DOHH2 (cell line): ENCODE measurements at regions not wholly inside any gene's neighbourhood (a gene's known extent, or its start where the extent isn't known, plus 50 kb on each side); places are given as distances from the start of the nearest gene placed in this dataset.

ENCODE experiments used
- H3F3A ChIP-seq: fragments of 200-600 bp; sonication (generic), shearing (Covaris generic); 2 replicates; pipeline ENCODE4 v1.6.0; 2016; ENCODE audit warnings: antibody characterized with exemption, mild to moderate bottlenecking; ENCODE audit not compliant: control insufficient read depth, insufficient read depth
- H3K27ac ChIP-seq: fragments of 200-600 bp; sonication (generic); 2 replicates; pipeline ENCODE4 v1.5.1; 2014; ENCODE audit warnings: low read depth, mild to moderate bottlenecking, low read length, moderate library complexity
- H3K27me3 ChIP-seq: fragments of 200-600 bp; sonication (generic); 2 replicates; pipeline ENCODE4 v1.6.1; 2014; ENCODE audit warnings: mild to moderate bottlenecking, low read length, mixed read lengths; ENCODE audit not compliant: control insufficient read depth
- H3K36me3 ChIP-seq: fragments of 200-600 bp; sonication (generic); 2 replicates; pipeline ENCODE4 v1.6.1; 2014; ENCODE audit warnings: mild to moderate bottlenecking, low read length, moderate library complexity, mixed read lengths; ENCODE audit not compliant: control insufficient read depth
- H3K4me1 ChIP-seq: fragments of 200-600 bp; sonication (generic); 2 replicates; pipeline ENCODE4 v1.6.1; 2014; ENCODE audit warnings: mild to moderate bottlenecking, low read length, mixed read lengths; ENCODE audit not compliant: control insufficient read depth
- H3K4me2 ChIP-seq: fragments of 200-600 bp; sonication (generic); 2 replicates; pipeline ENCODE4 v1.6.0; 2014; ENCODE audit warnings: mild to moderate bottlenecking, low read length, moderate library complexity
- H3K4me3 ChIP-seq: fragments of 200-600 bp; sonication (generic); 2 replicates; pipeline ENCODE4 v1.5.1; 2014; ENCODE audit warnings: mild to moderate bottlenecking, low read length, mixed read lengths
- H3K79me2 ChIP-seq: fragments of 200-600 bp; sonication (generic); 2 replicates; pipeline ENCODE4 v1.6.1; 2014; ENCODE audit warnings: mild to moderate bottlenecking, low read length, mixed read lengths; ENCODE audit not compliant: control insufficient read depth
- H3K9me2 ChIP-seq: fragments of 200-600 bp; sonication (generic); replicated peaks from 2 replicates; pipeline ENCODE4 v1.6.1; 2014; ENCODE audit warnings: mild to moderate bottlenecking, low read length, mixed read lengths; ENCODE audit not compliant: control insufficient read depth
- H3K9me3 ChIP-seq: fragments of 200-600 bp; sonication (generic); 2 replicates; pipeline ENCODE4 v1.6.1; 2014; ENCODE audit warnings: antibody characterized with exemption, low read length, mixed read lengths; ENCODE audit not compliant: control insufficient read depth, insufficient read depth
- H4K20me1 ChIP-seq: fragments of 200-600 bp; sonication (generic); 2 replicates; pipeline ENCODE4 v1.6.0; 2014; ENCODE audit warnings: low read depth, mild to moderate bottlenecking, antibody characterized with exemption, low read length, moderate library complexity; ENCODE audit not compliant: control insufficient read depth, insufficient read depth
- CTCF ChIP-seq: fragments of 200-600 bp; sonication (generic); IDR thresholded peaks from one replicate; pipeline ENCODE4 v1.5.1; 2014; ENCODE audit warnings: antibody characterized with exemption, mild to moderate bottlenecking, low read depth, low read length; ENCODE audit not compliant: poor library complexity, severe bottlenecking
- EZH2phosphoT487 ChIP-seq: fragments of 200-600 bp; sonication (generic); IDR thresholded peaks from 2 replicates; pipeline ENCODE4 v1.6.1; 2017; ENCODE audit warnings: borderline replicate concordance, mild to moderate bottlenecking, antibody characterized with exemption, low read length, moderate library complexity, mixed read lengths

DNA sequence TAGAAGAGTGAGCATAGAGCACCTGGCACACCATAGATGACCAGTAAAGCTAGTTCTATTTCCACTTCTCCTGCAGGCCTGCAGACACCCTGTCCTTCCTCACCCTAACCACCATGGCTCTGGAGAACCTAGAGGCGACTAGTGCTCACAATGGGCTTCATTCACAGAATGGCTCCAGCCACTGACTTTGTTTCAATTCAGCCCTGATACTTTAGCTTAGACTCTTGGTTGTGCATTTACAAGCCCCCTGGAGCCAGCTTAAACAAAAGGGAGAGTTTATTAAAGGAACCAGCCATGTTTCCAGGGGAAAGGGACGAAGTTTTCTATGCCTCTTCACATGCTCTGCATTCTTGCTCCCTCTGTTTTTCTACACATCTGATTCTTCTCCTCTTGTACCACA, 123.7 kb downstream of the NAV1 start:
- H3K9me2 ChIP-seq: no peaks in the 10 kb centered on the region
- no peaks in the 10 kb centered on the region for H4K20me1 ChIP-seq
- H3F3A ChIP-seq: no peaks in the 10 kb centered on the region
- no peaks in the 10 kb centered on the region for H3K36me3 ChIP-seq
- H3K4me3 ChIP-seq: no peak overlapping the region
- no peak for TF ChIP-seq CTCF
- TF ChIP-seq EZH2phosphoT487: no peak
- H3K27ac ChIP-seq: no peak overlapping the region
- no peak overlapping the region for H3K4me2 ChIP-seq
- no peaks in the 10 kb centered on the region for H3K9me3 ChIP-seq
- no peaks in the 10 kb centered on the region for H3K4me1 ChIP-seq
- 0 out of 2 replicates have a peak, but pooled peaks cover 3% of the 10 kb centered on the region for H3K27me3 ChIP-seq
- H3K79me2 ChIP-seq: no peaks in the 10 kb centered on the region

DNA sequence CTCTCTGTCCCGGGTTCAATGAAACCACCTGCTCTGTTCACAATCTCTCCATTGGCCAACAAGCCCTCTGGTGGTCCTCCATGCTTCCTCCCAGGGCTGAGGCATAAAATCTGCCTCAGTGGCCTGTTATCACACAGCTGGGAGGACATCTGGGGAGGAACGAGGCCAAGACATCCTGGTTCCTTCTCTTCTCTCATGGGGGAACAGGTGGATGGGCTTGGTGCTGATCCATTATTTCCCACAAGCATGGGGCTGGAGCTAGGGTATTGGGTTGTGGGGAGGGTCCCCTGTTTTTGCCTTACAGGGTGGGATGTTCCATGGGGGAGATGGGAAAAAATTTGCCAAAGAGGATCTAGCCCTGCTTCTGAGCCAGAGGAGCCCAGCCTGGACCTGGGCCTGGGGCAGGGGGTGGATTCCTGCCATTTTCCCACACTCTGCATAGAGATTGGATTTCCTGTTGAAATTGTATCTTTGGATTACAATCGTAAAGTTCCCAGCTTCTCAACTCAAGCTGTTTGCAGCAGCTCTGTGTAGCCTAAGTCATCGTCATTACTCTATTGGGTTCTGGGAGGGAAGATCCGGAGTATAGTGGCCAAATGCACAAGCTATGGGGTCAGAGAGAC, 124.7 kb downstream of the NAV1 start:
- TF ChIP-seq EZH2phosphoT487 (no peak), CTCF (no peak)

DNA sequence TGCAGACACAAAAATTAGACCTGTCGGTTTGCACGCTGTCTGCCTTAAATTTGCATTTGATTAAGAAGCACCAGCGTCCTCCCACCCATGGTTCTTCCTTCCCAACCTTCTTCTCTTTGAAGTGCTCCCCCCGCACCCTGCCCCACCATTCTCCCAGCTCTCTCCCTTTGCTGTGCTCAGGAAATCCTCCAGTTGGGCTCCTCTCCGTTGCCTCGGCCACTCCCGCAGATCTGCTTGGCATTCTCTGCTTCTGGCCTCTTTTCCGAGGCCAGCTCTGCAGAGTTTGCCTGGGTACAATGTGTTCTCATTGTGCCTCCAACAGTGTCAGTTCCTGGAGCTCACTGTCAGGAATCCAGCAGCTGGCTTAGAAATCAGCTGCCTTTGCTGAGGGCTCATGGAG, 126.1 kb downstream of the NAV1 start:
- Histone ChIP-seq H3K4me1 (no peaks in the 10 kb centered on the region), H3K27me3 (no peaks in the 10 kb centered on the region), H4K20me1 (no peaks in the 10 kb centered on the region), H3K4me3 (no peak overlapping the region), H3F3A (no peaks in the 10 kb centered on the region), H3K9me3 (no peaks in the 10 kb centered on the region), H3K27ac (no peak overlapping the region), H3K79me2 (no peaks in the 10 kb centered on the region), H3K9me2 (no peaks in the 10 kb centered on the region), H3K36me3 (no peaks in the 10 kb centered on the region), H3K4me2 (no peak overlapping the region)
- no peak for TF ChIP-seq EZH2phosphoT487
- TF ChIP-seq CTCF: no peak

More for the DNA sequence above, 124.7 kb downstream of the NAV1 start:
- H3F3A ChIP-seq: no peaks in the 10 kb centered on the region
- H3K27ac ChIP-seq: no peak overlapping the region
- H3K9me3 ChIP-seq: no peaks in the 10 kb centered on the region
- no peaks in the 10 kb centered on the region for H3K79me2 ChIP-seq
- no peaks in the 10 kb centered on the region for H3K4me1 ChIP-seq
- H3K27me3 ChIP-seq: 0 out of 2 replicates have a peak, but pooled peaks cover 3% of the 10 kb centered on the region
- no peaks in the 10 kb centered on the region for H3K36me3 ChIP-seq
- H3K9me2 ChIP-seq: no peaks in the 10 kb centered on the region
- H4K20me1 ChIP-seq: no peaks in the 10 kb centered on the region
- H3K4me2 ChIP-seq: no peak overlapping the region
- H3K4me3 ChIP-seq: no peak overlapping the region
